ENCODE measurements at regions not wholly inside any gene's neighbourhood (a gene's known extent, or its start where the extent isn't known, plus 50 kb on each side); places are given as distances from the start of the nearest gene placed in this dataset.

- no peak for TF ChIP-seq POLR2A (IDR thresholded peaks at IDR 0.05)
- TF ChIP-seq, protein P1, sequence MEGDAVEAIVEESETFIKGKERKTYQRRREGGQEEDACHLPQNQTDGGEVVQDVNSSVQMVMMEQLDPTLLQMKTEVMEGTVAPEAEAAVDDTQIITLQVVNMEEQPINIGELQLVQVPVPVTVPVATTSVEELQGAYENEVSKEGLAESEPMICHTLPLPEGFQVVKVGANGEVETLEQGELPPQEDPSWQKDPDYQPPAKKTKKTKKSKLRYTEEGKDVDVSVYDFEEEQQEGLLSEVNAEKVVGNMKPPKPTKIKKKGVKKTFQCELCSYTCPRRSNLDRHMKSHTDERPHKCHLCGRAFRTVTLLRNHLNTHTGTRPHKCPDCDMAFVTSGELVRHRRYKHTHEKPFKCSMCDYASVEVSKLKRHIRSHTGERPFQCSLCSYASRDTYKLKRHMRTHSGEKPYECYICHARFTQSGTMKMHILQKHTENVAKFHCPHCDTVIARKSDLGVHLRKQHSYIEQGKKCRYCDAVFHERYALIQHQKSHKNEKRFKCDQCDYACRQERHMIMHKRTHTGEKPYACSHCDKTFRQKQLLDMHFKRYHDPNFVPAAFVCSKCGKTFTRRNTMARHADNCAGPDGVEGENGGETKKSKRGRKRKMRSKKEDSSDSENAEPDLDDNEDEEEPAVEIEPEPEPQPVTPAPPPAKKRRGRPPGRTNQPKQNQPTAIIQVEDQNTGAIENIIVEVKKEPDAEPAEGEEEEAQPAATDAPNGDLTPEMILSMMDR (IDR thresholded peaks at IDR 0.05 in 4 of 5, conservative IDR thresholded peaks at IDR 0.05 in 1 of 5) = no peak
Measured at GRCh38 chr17:36701429-36702099, 100.2 kb downstream of the MRM1 start.
